ENCODE measurements at regions not wholly inside any gene's neighbourhood (a gene's known extent, or its start where the extent isn't known, plus 50 kb on each side); places are given as distances from the start of the nearest gene placed in this dataset.
"Not testable (repeated sequence)": the region's sequence is repeated elsewhere in the genome, so short reads cannot be mapped to it uniquely, and the experiment has no call there.

- DNase-seq (ENCODE audit: low read depth): no peak
Measured at GRCh38 chr5:166618526-166618925, 1672.9 kb upstream of the WWC1 start.

- DNase-seq (ENCODE audit: low read depth): no peak
Measured at GRCh38 chr5:166624573-166624972, 1666.9 kb upstream of the WWC1 start.

- DNase-seq (ENCODE audit: low read depth): no peak
Measured at GRCh38 chr5:166625210-166625865, 1666.1 kb upstream of the WWC1 start.

- no peak for DNase-seq (ENCODE audit: low read depth)
Measured at GRCh38 chr5:166637295-166637694, 1654.2 kb upstream of the WWC1 start.

- DNase-seq (ENCODE audit: low read depth): no peak
Measured at GRCh38 chr5:166639151-166639550, 1652.3 kb upstream of the WWC1 start.

GRCh38 chr5:166640136-166640535, 1651.3 kb upstream of the WWC1 start:
- not testable (repeated sequence) for DNase-seq (ENCODE audit: low read depth)

- DNase-seq (ENCODE audit: low read depth): no peak
Measured at GRCh38 chr5:166648736-166649135, 1642.7 kb upstream of the WWC1 start.

- DNase-seq (ENCODE audit: low read depth): no peak
Measured at GRCh38 chr5:166649676-166650075, 1641.8 kb upstream of the WWC1 start.

GRCh38 chr5:166651234-166651633, 1640.2 kb upstream of the WWC1 start:
- no peak for DNase-seq (ENCODE audit: low read depth)

GRCh38 chr5:166671811-166672210, 1619.6 kb upstream of the WWC1 start:
- DNase-seq (ENCODE audit: low read depth): no peak

- DNase-seq (ENCODE audit: low read depth): no peak
Measured at GRCh38 chr5:166672431-166672830, 1619.0 kb upstream of the WWC1 start.

- no peak for DNase-seq (ENCODE audit: low read depth)
Measured at GRCh38 chr5:166677891-166678290, 1613.6 kb upstream of the WWC1 start.

- DNase-seq (ENCODE audit: low read depth): no peak
Measured at GRCh38 chr5:166679331-166679730, 1612.1 kb upstream of the WWC1 start.

GRCh38 chr5:166695326-166695725, 1596.1 kb upstream of the WWC1 start:
- DNase-seq (ENCODE audit: low read depth): peak; percentile 5

- DNase-seq (ENCODE audit: low read depth): no peak
Measured at GRCh38 chr5:166708291-166708690, 1583.2 kb upstream of the WWC1 start.

- DNase-seq (ENCODE audit: low read depth): no peak
Measured at GRCh38 chr5:166709691-166710090, 1581.8 kb upstream of the WWC1 start.

GRCh38 chr5:166710271-166710670, 1581.2 kb upstream of the WWC1 start:
- DNase-seq (ENCODE audit: low read depth): no peak

GRCh38 chr5:166712447-166713185, 1578.8 kb upstream of the WWC1 start:
- no peak for DNase-seq (ENCODE audit: low read depth)

- no peak for DNase-seq (ENCODE audit: low read depth)
Measured at GRCh38 chr5:166713295-166713694, 1578.2 kb upstream of the WWC1 start.

- no peak for DNase-seq (ENCODE audit: low read depth)
Measured at GRCh38 chr5:166716856-166717492, 1574.5 kb upstream of the WWC1 start.

GRCh38 chr5:166719991-166720390, 1571.5 kb upstream of the WWC1 start:
- DNase-seq (ENCODE audit: low read depth): no peak

GRCh38 chr5:166722939-166723338, 1568.5 kb upstream of the WWC1 start:
- peak; percentile 36 for DNase-seq (ENCODE audit: low read depth)

- no peak for DNase-seq (ENCODE audit: low read depth)
Measured at GRCh38 chr5:166724284-166724683, 1567.2 kb upstream of the WWC1 start.

Data from fibroblast of gingiva (primary cell).